Neural progenitor cell (in vitro differentiated cells): ENCODE measurements at regions not wholly inside any gene's neighbourhood (a gene's known extent, or its start where the extent isn't known, plus 50 kb on each side); places are given as distances from the start of the nearest gene placed in this dataset.

ENCODE experiments used
- EZH2 ChIP-seq: fragments of 200-600 bp; sonication (generic); IDR thresholded peaks from 2 replicates; pipeline ENCODE4 v1.6.1; 2017; ENCODE audit warnings: antibody characterized with exemption, mild to moderate bottlenecking, moderate library complexity
- EZH2phosphoT487 ChIP-seq: fragments of 200-600 bp; sonication (generic); IDR thresholded peaks from 2 replicates; pipeline ENCODE4 v1.6.1; 2017; ENCODE audit warnings: antibody characterized with exemption
- TF ChIP-seq, protein P1 (sequence below): fragments of 200-600 bp; sonication (generic); IDR thresholded peaks from 2 replicates; pipeline ENCODE4 v1.5.1; 2017; ENCODE audit warnings: antibody characterized with exemption, mild to moderate bottlenecking

DNA sequence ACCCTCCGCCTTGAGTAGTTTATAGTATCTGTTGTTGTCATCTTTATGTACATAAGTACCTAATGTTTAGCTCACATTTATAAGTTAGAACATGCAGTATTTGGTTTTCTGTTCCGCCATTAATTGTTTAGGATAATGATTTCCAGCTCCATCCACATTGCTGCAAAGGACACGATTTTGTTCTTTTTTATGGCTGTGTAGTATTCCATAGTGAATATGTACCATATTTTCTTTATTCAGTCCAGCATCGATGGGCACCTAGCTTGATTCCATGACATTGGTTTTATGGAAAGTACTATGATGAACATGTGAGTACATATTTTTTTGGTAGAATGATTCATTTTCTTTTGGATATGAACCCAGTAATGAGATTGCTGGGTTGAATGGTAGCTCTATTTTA, 174.4 kb upstream of the SPRY2 start:
- TF ChIP-seq, protein P1, sequence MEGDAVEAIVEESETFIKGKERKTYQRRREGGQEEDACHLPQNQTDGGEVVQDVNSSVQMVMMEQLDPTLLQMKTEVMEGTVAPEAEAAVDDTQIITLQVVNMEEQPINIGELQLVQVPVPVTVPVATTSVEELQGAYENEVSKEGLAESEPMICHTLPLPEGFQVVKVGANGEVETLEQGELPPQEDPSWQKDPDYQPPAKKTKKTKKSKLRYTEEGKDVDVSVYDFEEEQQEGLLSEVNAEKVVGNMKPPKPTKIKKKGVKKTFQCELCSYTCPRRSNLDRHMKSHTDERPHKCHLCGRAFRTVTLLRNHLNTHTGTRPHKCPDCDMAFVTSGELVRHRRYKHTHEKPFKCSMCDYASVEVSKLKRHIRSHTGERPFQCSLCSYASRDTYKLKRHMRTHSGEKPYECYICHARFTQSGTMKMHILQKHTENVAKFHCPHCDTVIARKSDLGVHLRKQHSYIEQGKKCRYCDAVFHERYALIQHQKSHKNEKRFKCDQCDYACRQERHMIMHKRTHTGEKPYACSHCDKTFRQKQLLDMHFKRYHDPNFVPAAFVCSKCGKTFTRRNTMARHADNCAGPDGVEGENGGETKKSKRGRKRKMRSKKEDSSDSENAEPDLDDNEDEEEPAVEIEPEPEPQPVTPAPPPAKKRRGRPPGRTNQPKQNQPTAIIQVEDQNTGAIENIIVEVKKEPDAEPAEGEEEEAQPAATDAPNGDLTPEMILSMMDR = no peak
- TF ChIP-seq EZH2phosphoT487 = no peak
- no peak for TF ChIP-seq EZH2
